Neural crest cell (in vitro differentiated cells): ENCODE measurements at regions not wholly inside any gene's neighbourhood (a gene's known extent, or its start where the extent isn't known, plus 50 kb on each side); places are given as distances from the start of the nearest gene placed in this dataset.
"Not testable (repeated sequence)": the region's sequence is repeated elsewhere in the genome, so short reads cannot be mapped to it uniquely, and the experiment has no call there.

ENCODE experiments used
- DNase-seq: peaks from one replicate; pipeline ENCODE4 v3.0.0; 2021; ENCODE audit warnings: low read depth, mixed read lengths, low spot score
- H3K27ac Mint-ChIP-seq: one replicate; pipeline ENCODE4 v1.8.0; 2021; ENCODE audit warnings: mild to moderate bottlenecking, mixed read lengths; ENCODE audit not compliant: unreplicated experiment
- H3K27me3 Mint-ChIP-seq: 2 replicates; pipeline ENCODE4 v1.8.0; 2021; ENCODE audit warnings: low read depth, mild to moderate bottlenecking, mixed read lengths
- H3K36me3 Mint-ChIP-seq: 2 replicates; pipeline ENCODE4 v1.8.0; 2021; ENCODE audit warnings: low read depth, mild to moderate bottlenecking, mixed read lengths
- H3K4me1 Mint-ChIP-seq: 2 replicates; pipeline ENCODE4 v1.8.0; 2021; ENCODE audit warnings: mixed read lengths
- H3K4me3 Mint-ChIP-seq: one replicate; pipeline ENCODE4 v1.8.0; 2021; ENCODE audit warnings: mild to moderate bottlenecking, mixed read lengths
- H3K9me3 Mint-ChIP-seq: 2 replicates; pipeline ENCODE4 v1.8.0; 2021; ENCODE audit warnings: mixed read lengths
- TF ChIP-seq, protein P1 (sequence below): fragments of 200-600 bp; sonication (generic); conservative IDR thresholded peaks from 2 replicates; pipeline ENCODE4 v1.5.0; 2021; ENCODE audit warnings: antibody characterized with exemption, mild to moderate bottlenecking

GRCh38 chr3:157857440-157857839, 248.8 kb downstream of the SHOX2 start:
- TF ChIP-seq, protein P1, sequence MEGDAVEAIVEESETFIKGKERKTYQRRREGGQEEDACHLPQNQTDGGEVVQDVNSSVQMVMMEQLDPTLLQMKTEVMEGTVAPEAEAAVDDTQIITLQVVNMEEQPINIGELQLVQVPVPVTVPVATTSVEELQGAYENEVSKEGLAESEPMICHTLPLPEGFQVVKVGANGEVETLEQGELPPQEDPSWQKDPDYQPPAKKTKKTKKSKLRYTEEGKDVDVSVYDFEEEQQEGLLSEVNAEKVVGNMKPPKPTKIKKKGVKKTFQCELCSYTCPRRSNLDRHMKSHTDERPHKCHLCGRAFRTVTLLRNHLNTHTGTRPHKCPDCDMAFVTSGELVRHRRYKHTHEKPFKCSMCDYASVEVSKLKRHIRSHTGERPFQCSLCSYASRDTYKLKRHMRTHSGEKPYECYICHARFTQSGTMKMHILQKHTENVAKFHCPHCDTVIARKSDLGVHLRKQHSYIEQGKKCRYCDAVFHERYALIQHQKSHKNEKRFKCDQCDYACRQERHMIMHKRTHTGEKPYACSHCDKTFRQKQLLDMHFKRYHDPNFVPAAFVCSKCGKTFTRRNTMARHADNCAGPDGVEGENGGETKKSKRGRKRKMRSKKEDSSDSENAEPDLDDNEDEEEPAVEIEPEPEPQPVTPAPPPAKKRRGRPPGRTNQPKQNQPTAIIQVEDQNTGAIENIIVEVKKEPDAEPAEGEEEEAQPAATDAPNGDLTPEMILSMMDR, result no peak
- H3K9me3 Mint-ChIP-seq, result peaks cover 7% of the 10 kb centered on the region
- no peak overlapping the region for H3K27ac Mint-ChIP-seq
- no peaks in the 10 kb centered on the region for H3K36me3 Mint-ChIP-seq
- H3K4me3 Mint-ChIP-seq, result no peak overlapping the region
- DNase-seq, result no peak
- H3K27me3 Mint-ChIP-seq, result no peaks in the 10 kb centered on the region
- H3K4me1 Mint-ChIP-seq, result no peaks in the 10 kb centered on the region

DNA sequence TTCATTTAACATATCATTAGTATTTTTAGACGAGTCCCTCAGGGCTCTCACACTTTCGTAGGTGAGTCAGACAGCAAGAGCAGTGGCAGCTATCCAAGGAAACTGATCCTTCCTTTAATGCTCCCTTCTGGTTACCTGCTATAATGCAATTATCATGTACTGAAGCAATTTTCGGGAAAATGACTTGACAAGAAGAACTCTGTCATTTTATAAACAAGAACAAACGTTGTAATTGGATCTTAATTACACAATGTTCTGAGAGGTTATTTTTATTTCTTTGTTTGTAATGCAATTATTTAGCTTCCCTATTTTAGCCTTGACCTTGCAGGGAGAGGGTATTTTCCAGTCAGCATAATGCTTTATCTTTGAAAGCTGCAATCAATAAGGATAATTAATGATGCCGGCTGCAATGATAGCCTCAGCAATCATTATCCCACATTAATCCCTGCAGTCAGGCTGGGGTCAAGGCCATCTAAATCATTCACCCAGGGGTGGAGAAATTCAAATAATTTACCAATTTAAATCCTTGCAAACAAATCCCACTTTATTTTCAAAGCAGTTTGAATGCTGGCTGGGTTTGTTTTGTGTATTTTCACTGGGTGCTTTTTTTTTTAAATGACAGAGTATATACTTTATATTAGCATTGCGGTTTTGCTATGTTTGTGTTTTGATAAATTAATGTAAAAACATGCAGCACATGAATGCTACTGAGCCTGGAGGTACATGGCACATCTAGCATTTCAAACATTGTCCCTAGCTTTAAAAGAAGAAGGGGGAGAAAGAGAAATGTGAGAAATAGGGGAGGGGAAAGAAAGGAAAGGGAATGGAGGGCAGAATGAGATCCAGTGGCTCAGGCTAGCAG, 249.9 kb downstream of the SHOX2 start:
- peaks cover 7% of the 10 kb centered on the region for H3K9me3 Mint-ChIP-seq
- H3K27me3 Mint-ChIP-seq, result no peaks in the 10 kb centered on the region
- TF ChIP-seq, protein P1, result no peak
- no peak overlapping the region for H3K27ac Mint-ChIP-seq
- no peaks in the 10 kb centered on the region for H3K36me3 Mint-ChIP-seq
- DNase-seq, result no peak
- H3K4me3 Mint-ChIP-seq, result no peak overlapping the region
- H3K4me1 Mint-ChIP-seq, result no peaks in the 10 kb centered on the region

GRCh38 chr3:157845839-157846238, 260.4 kb downstream of the SHOX2 start:
- not testable (repeated sequence) for H3K4me3 Mint-ChIP-seq, H3K9me3 Mint-ChIP-seq, H3K27ac Mint-ChIP-seq, H3K36me3 Mint-ChIP-seq, H3K27me3 Mint-ChIP-seq, DNase-seq, H3K4me1 Mint-ChIP-seq

DNA sequence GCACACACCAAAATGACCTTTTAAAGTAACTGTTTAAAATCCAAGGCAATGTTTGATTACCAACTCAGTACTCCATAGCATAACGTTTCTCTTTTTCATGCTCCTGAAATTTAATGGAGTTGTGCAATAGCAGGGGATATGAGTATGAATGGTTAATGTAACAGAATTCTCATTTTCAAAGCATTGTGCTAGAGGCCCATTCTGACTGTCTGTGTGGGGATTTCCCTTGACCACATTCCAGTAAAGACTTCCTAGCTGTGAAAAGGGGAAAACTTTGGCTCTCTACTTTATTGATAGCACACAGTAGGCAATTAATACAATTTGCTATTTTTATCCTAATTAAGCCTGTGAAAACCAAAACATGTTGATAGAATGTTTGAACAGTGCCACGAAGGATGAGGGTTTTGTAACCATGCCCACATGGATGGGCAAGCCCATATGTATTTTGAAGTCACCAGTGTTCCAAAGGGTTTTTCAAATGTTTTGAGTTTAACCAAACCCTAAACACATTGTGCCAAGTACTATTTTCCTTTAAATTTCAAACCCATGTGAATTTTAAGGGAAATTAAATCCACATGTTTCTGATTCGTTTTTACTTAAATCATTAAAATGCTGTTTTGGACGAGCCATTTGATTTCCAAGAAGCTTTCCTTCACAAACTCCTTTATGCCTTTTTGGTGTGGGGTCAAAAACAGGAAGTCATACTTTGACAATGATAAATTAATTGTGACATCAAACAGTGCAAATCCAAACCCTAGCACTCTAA, 261.2 kb downstream of the SHOX2 start:
- peaks cover 3% of the 10 kb centered on the region for H3K9me3 Mint-ChIP-seq
- no peak overlapping the region for H3K27ac Mint-ChIP-seq
- TF ChIP-seq, protein P1, result no peak
- DNase-seq, result no peak
- no peaks in the 10 kb centered on the region for H3K36me3 Mint-ChIP-seq
- H3K4me3 Mint-ChIP-seq, result no peak overlapping the region
- H3K4me1 Mint-ChIP-seq, result no peaks in the 10 kb centered on the region
- H3K27me3 Mint-ChIP-seq, result no peaks in the 10 kb centered on the region

GRCh38 chr3:157844216-157844615, 262.0 kb downstream of the SHOX2 start:
- no peak overlapping the region for H3K27ac Mint-ChIP-seq
- H3K36me3 Mint-ChIP-seq, result no peaks in the 10 kb centered on the region
- H3K4me3 Mint-ChIP-seq, result no peak overlapping the region
- TF ChIP-seq, protein P1, result no peak
- H3K4me1 Mint-ChIP-seq, result no peaks in the 10 kb centered on the region
- H3K27me3 Mint-ChIP-seq, result no peaks in the 10 kb centered on the region
- no peak for DNase-seq
- peaks cover 3% of the 10 kb centered on the region for H3K9me3 Mint-ChIP-seq

DNA sequence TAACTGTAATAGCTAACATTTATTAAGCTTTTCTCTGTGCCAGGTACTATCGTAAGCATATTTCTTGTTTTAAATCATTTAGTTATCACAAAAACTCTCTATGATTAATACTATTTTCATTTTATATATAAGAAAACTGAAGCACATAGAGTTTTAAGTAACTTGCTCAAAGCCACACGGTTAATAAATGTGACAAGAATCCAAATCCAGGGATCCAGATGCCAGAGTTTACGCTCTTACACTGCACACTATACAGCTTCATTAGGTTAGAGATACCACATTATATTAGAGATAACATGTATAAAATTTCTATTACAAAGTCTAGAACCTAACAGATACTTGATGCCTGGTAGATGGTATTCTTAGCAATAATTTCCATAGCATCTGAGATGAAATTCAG, 265.2 kb downstream of the SHOX2 start:
- Mint-ChIP-seq H3K4me1 (no peaks in the 10 kb centered on the region), H3K4me3 (no peak overlapping the region), H3K36me3 (no peaks in the 10 kb centered on the region), H3K9me3 (no peaks in the 10 kb centered on the region), H3K27me3 (no peaks in the 10 kb centered on the region), H3K27ac (no peak overlapping the region)
- TF ChIP-seq, protein P1, result no peak
- DNase-seq, result no peak
